Endothelial cell of hepatic sinusoid (primary cell): ENCODE measurements at regions not wholly inside any gene's neighbourhood (a gene's known extent, or its start where the extent isn't known, plus 50 kb on each side); places are given as distances from the start of the nearest gene placed in this dataset.

Source experiments
- in situ Hi-C: cut with HindIII; loops from 2 replicates; pipeline ENCODE4 v1.10.0; 2017; ENCODE audit warnings: low sequenced_read_pairs

DNA sequence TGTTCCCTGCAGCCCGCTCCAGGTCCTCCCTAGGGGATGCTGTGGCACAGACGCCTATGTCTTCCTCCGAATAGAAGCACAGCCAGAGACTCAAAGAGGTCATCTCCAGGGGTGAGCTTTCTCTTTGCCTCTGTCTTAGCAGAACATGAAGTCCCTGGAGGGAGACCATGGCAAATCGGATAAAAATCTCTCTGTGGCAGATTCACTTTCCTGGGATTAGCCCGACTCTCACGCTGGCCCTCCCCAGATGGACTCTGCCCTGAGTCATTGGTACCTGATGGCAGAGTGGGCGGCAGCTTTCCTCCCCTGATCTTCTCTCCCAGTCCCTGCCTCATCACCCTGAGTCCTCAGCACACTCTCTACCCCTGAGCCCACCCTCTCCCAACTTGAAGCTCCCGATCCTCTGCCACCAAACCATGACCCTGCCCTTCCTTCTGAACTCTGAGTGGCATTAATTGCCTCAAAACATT is 58.0 kb upstream of the CCDC167 start:
- in situ Hi-C loops, result no loop called here

DNA sequence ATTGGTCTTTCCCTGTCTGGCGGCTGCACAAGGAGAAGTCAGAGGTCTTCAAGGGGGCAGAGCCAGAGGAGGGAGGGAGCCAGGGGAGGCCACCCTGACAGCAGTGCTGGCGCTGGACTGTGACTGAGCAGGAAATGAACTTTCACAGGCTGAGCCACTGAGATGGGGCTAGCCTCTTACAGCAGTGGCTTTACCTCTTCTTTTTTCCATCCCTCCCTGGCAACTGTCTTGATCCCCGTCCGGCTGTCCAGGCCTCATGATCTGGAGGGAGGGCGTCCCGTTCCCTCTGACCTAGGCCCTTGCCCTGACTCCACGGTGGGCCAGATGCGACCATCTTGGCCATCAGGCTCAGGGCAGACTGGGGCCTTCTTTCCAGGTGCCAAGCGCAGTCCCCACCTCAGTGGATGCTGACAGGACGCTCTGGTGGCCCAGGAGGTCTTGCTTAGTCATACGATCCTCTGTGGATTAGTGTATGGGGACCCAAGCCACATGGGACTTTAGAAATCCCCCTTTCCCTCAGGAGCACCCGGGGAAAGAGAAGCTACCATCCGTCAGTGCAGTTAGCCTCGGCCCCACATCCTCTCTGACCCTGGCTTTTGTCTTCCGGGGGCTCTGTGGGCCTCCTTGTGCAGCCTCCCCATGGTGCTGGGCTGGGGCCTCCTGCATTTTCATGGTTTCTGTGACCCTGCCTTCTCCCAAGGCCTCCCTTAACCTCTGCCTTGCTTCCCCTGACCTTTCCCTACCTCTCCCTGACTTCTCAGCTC is 57.4 kb upstream of the CCDC167 start:
- in situ Hi-C loops, result no loop called here

DNA sequence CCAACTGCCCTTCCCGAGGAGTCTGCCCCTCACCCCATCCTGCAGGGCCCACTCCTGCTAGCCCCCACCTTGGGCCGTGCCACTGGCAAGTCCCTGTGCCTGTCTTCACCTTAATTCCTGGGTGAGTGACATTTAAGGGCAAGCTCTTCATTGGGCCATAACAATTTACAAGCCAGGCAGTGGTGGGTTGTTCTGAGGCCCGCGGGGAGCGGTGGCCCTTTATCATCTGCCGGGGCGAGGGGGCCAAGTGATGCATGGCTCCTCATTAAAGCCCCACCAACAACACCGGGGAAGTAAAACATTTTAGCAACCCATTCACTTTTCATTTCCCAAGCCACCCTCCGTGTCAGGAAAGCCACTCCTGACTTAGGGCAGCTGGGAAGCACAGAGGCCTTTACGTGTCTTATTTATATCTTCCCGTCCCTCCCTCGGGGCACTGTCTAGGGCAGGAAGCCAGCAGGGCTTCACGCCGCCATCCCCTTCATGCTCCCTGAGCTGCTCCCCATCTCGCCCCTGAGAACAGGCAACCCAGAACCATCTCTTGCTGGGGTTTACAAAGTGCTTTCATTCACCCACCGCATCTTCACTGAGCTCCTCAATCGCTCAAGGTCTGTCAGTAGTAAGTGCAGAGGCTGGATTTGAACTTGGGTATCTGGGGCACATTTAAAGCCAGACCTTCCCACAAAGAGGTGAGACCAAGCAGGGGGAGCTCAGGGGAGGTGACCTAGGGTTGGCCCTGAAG is 55.5 kb upstream of the CCDC167 start:
- in situ Hi-C loops, result no loop called here

DNA sequence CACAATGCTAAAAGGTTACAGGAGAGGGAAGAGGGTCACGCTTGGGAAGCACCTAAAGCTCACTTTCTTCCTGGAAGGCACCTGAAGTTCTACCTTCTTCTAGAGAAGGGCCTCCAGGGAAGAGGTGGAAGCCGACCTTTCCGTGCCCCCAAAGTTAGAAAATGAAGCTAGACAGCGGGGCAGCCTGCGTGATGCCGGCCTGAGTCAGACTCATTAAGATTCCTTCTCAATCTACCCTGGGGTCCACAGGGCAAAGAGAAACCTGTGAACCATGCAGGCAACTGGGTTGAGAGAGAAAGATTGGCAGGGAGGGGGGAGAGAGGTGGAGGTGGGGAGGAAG is 54.8 kb upstream of the CCDC167 start:
- in situ Hi-C loops, result no loop called here

DNA sequence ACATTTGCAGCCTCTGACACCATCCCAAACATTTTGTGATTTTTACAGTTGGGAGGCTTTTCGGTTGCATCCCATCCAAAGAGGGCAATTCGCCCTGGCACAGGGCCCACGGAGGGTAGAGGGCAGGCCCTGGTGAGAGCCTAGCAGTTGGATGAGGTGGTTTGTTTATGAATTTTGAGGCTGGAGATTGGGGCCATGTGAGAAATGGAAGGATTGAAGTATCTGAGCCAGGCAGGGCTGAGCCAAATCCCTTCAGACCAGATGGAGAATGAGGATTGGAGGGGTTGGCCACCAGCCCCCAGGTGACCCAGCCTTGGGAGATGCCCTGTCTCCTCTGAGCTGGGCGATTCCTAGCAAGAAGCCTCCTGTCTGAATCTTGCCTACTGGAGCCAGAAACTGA is 52.6 kb upstream of the CCDC167 start:
- in situ Hi-C loops, result no loop called here

DNA sequence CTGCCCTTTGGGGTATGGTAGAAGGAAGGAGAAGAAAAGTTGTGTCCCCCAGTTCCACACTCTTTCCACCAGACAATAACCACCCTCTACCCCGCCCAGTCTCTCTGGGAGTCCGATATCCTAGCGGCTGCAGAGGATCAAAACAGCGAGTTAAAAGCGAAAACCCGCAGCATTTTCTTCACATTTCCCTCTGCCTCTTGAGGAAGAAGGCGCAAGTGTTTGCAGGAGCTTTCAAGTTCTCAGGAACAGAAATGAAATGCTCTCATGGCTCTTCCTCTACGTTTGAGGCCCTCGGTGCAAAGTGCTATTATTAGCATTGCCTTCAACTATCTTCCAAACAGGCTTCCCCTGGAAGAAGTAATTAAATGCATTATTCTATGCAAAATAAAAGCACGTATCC is 52.2 kb upstream of the CCDC167 start:
- in situ Hi-C loops, result no loop called here

DNA sequence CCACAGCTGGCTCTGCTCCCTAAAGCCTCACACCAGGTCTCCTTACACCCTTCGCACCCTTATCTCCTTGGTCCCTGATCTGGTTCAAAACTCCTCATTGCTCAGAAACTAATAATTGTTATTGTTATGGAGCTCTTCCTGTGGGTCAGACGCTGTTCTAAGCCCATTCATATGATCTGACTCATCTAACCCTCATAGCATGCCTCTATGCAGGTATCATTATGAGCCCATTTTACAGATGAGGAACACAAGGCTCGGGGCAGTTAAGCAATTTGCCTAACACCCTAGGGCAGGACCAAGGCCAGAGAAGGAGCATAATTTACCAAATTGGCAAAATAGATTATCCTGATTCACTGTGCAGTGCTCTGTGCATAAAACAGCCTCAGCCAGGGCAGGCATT is 51.8 kb upstream of the CCDC167 start:
- in situ Hi-C loops, result no loop called here

DNA sequence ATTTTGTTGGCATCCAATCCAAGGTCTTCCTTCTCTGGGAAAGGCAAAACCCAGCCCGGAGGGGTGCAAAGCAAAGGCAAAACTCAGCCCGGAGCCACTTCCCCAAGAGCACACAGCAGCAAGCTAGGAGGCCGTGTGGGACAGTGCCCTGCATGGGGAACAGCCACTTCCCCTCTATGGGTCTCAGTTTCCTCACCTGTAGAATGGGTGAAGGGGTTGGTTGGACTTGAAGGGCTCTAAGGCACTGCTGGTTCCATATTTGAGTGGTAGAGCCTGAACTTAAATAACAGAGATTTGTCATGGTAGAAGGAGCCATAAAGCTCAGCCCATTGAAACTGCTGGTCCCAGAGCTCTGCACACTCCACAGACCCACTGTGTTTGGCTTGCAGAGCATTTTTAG is 51.3 kb upstream of the CCDC167 start:
- in situ Hi-C loops, result no loop called here

DNA sequence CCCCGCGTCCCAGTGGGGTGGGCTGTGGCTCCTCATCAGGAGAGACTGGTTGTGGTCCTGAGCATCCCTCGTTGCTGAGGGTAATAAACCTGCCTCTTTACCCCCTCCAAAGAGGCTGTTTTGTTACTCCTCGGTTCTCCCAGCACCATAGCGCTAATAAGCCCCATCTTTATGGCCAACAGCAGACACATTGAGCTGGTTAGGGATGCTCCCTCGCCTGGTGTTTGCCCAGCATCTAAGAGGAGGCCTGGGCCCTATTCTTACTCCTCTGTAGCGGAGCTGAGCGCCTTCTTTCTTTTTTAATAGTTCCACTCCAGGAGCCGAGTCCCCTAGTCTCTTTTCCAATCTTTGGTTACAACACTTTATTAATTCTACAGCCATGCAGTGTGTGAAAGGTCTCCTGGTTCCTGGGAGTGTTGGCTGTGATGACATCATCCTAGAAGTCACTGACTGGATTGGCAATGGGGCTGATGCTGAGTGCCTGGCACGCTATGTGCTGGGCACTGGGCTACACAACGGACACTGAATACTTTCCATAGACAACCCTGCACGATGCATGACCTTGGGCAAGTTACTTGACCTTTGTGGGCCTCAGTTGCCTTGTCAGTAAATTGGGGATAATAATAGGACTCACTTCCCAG is 50.6 kb upstream of the CCDC167 start:
- in situ Hi-C loops, result no loop called here

DNA sequence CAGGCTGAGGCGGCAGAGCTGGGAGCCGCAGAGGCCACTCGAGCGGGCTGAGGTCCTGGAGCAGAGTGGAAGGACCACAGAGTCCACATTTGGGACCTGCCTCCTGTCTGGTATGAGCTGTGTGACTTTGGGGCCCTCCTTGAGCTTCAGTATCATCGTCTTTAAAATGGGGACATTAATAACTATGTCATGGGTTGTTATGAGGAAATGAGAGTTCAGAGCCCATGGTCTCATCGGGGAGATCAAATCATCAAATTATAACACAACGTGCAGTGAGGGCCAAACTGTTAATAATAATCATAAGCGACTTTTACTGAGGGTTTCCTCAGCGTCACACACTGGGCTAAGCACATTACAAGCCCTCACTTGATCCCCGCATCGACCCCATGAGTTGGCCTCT is 49.9 kb upstream of the CCDC167 start:
- in situ Hi-C loops, result no loop called here
